ENCODE measurements at regions not wholly inside any gene's neighbourhood (a gene's known extent, or its start where the extent isn't known, plus 50 kb on each side); places are given as distances from the start of the nearest gene placed in this dataset.
A peak's percentile ranks its signal among the peaks of the same experiment; 100 is the strongest.

- Histone ChIP-seq H3K4me3 (ENCODE audit: low read length) (no peak overlapping the region), H3K27me3 (ENCODE audit: control insufficient read depth, insufficient read depth, low read length) (no peaks in the 10 kb centered on the region), H3K4me1 (ENCODE audit: control insufficient read depth, insufficient read depth, low read length) (no peaks in the 10 kb centered on the region), H3K9me3 (ENCODE audit: control insufficient read depth, insufficient read depth, low read length) (no peaks in the 10 kb centered on the region), H3K36me3 (ENCODE audit: control insufficient read depth, insufficient read depth, low read length) (no peaks in the 10 kb centered on the region), H3K27ac (ENCODE audit: low read length) (no peak overlapping the region)
- WGBS (ENCODE audit: insufficient coverage, insufficient read length): no CpG with 5 or more reads among the region's 2 CpGs
- DNase-seq (ENCODE audit: low read depth, low spot score): no peak
These were observed 187.2 kb downstream of the SHQ1 start for GRCh38 chr3:72661115-72661457.

- no peak for DNase-seq (ENCODE audit: low read depth, low spot score)
- Histone ChIP-seq H3K4me3 (ENCODE audit: low read length) (no peak overlapping the region), H3K27ac (ENCODE audit: low read length) (no peak overlapping the region), H3K4me1 (ENCODE audit: control insufficient read depth, insufficient read depth, low read length) (no peaks in the 10 kb centered on the region), H3K36me3 (ENCODE audit: control insufficient read depth, insufficient read depth, low read length) (no peaks in the 10 kb centered on the region), H3K9me3 (ENCODE audit: control insufficient read depth, insufficient read depth, low read length) (no peaks in the 10 kb centered on the region), H3K27me3 (ENCODE audit: control insufficient read depth, insufficient read depth, low read length) (no peaks in the 10 kb centered on the region)
- no CpG with 5 or more reads among the region's 5 CpGs for WGBS (ENCODE audit: insufficient coverage, insufficient read length)
These were observed 187.8 kb downstream of the SHQ1 start for GRCh38 chr3:72660270-72661114.

DNA sequence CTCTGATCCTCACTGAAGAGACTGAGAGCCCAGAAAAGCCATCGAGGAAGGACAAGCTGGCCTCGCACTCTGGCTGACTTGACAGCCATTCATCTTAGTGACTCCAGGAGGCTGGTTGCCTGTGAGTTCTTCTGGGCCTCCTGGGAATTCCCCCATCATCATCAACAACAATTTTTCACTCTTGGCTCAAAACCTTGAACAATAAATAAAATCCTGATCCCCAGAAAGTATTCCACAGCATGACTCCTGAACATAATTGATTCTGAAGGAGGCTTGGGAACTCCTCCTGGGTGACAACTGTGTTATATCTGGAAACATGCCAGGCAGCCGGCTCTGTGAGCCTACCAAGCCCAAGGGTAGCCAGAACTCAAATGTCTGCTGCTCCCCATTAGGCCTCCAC lies 188.6 kb downstream of the SHQ1 start:
- Histone ChIP-seq H3K27ac (ENCODE audit: low read length) (no peak overlapping the region), H3K36me3 (ENCODE audit: control insufficient read depth, insufficient read depth, low read length) (no peaks in the 10 kb centered on the region), H3K4me1 (ENCODE audit: control insufficient read depth, insufficient read depth, low read length) (no peaks in the 10 kb centered on the region), H3K27me3 (ENCODE audit: control insufficient read depth, insufficient read depth, low read length) (no peaks in the 10 kb centered on the region), H3K9me3 (ENCODE audit: control insufficient read depth, insufficient read depth, low read length) (no peaks in the 10 kb centered on the region), H3K4me3 (ENCODE audit: low read length) (no peak overlapping the region)
- DNase-seq (ENCODE audit: low read depth, low spot score): no peak
- no CpG with 5 or more reads among the region's 3 CpGs for WGBS (ENCODE audit: insufficient coverage, insufficient read length)

GRCh38 chr3:72659188-72659587 lies 189.1 kb downstream of the SHQ1 start:
- DNase-seq (ENCODE audit: low read depth, low spot score): no peak
- Histone ChIP-seq H3K27me3 (ENCODE audit: control insufficient read depth, insufficient read depth, low read length) (no peaks in the 10 kb centered on the region), H3K36me3 (ENCODE audit: control insufficient read depth, insufficient read depth, low read length) (no peaks in the 10 kb centered on the region), H3K4me3 (ENCODE audit: low read length) (no peak overlapping the region), H3K9me3 (ENCODE audit: control insufficient read depth, insufficient read depth, low read length) (no peaks in the 10 kb centered on the region), H3K4me1 (ENCODE audit: control insufficient read depth, insufficient read depth, low read length) (no peaks in the 10 kb centered on the region), H3K27ac (ENCODE audit: low read length) (no peak overlapping the region)
- no CpG with 5 or more reads among the region's 5 CpGs for WGBS (ENCODE audit: insufficient coverage, insufficient read length)

DNA sequence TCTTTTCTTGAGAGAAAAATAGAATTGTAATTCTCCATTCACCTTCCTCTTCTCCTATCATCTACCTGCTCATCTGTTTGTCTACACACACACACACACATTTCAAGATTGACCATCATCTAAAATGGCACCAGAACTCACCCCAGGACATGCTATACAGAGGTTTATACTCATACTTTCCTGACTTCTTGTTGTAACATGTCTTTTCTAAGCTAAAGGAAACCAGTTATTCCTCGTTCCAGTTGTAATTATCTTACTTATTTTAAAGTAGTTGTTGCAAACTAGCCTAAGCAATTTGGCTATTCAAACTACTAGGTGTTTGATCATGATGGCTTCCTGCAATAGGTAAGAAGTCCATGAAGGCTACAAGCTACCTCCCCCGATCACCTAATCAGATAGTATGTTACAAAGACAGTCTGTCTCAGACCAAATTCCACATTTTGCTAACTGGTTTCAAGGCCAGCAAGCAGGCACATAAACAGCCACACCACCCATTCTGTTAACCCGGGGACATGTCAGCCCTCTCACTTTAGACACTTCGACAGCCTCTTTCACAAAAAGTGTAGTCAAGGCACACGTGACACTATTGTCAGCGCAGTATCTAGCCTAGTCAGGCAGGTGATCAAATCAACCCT lies 189.7 kb downstream of the SHQ1 start:
- H3K4me3 ChIP-seq (ENCODE audit: low read length): no peak overlapping the region
- DNase-seq (ENCODE audit: low read depth, low spot score): no peak
- H3K9me3 ChIP-seq (ENCODE audit: control insufficient read depth, insufficient read depth, low read length): no peaks in the 10 kb centered on the region
- no peak overlapping the region for H3K27ac ChIP-seq (ENCODE audit: low read length)
- no peaks in the 10 kb centered on the region for H3K4me1 ChIP-seq (ENCODE audit: control insufficient read depth, insufficient read depth, low read length)
- no peaks in the 10 kb centered on the region for H3K27me3 ChIP-seq (ENCODE audit: control insufficient read depth, insufficient read depth, low read length)
- H3K36me3 ChIP-seq (ENCODE audit: control insufficient read depth, insufficient read depth, low read length): no peaks in the 10 kb centered on the region
- WGBS (ENCODE audit: insufficient coverage, insufficient read length): no CpG with 5 or more reads among the region's 6 CpGs

DNA sequence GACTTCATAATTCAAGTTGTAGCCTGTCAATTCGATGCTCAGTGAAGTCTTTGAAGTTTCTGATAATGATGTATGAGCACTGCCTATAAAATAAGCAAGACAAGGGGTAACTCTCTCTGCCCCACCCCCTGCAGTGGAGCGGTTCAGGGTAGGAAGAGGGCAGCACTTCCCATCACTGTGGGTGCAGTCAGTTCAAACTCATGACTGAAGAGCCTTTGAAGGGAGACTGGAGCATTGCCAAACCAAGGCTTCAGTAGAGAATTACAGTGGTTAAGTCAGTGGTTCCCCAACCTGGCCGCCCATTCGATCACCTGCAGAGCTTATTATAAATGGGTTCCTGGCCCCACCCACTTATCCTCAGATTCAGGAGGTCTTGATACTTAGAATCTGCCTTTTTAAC lies 190.6 kb downstream of the SHQ1 start:
- Histone ChIP-seq H3K9me3 (ENCODE audit: control insufficient read depth, insufficient read depth, low read length) (no peaks in the 10 kb centered on the region), H3K27ac (ENCODE audit: low read length) (no peak overlapping the region), H3K36me3 (ENCODE audit: control insufficient read depth, insufficient read depth, low read length) (no peaks in the 10 kb centered on the region), H3K4me1 (ENCODE audit: control insufficient read depth, insufficient read depth, low read length) (no peaks in the 10 kb centered on the region), H3K27me3 (ENCODE audit: control insufficient read depth, insufficient read depth, low read length) (no peaks in the 10 kb centered on the region), H3K4me3 (ENCODE audit: low read length) (no peak overlapping the region)
- WGBS (ENCODE audit: insufficient coverage, insufficient read length): no CpG with 5 or more reads among the region's 4 CpGs
- no peak for DNase-seq (ENCODE audit: low read depth, low spot score)

GRCh38 chr3:72655723-72656122 lies 192.5 kb downstream of the SHQ1 start:
- no peak overlapping the region for H3K27ac ChIP-seq (ENCODE audit: low read length)
- DNase-seq (ENCODE audit: low read depth, low spot score): no peak
- no peaks in the 10 kb centered on the region for H3K36me3 ChIP-seq (ENCODE audit: control insufficient read depth, insufficient read depth, low read length)
- no peak overlapping the region for H3K4me3 ChIP-seq (ENCODE audit: low read length)
- no peaks in the 10 kb centered on the region for H3K9me3 ChIP-seq (ENCODE audit: control insufficient read depth, insufficient read depth, low read length)
- no CpG with 5 or more reads among the region's 6 CpGs for WGBS (ENCODE audit: insufficient coverage, insufficient read length)
- H3K4me1 ChIP-seq (ENCODE audit: control insufficient read depth, insufficient read depth, low read length): no peaks in the 10 kb centered on the region
- H3K27me3 ChIP-seq (ENCODE audit: control insufficient read depth, insufficient read depth, low read length): no peaks in the 10 kb centered on the region

DNA sequence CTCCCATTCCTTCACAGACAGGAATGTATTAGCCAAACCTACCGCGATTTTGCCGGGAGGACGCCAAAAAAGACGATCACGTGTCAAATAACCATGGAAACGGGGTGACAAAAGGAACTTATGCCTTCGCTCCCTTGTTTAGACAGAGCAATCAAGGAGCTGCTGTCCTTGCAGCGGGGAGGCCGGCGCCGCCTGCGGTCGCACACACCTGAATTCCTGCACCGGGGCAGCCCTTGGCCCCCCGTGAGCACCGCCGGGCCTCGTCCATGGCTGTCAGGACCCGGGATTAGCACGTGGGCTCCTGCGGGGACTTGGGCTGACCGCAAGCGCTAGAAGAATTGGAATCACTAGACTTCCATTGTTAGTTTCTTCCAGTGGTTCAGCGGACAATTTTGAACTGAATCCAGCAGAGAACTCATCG lies 193.1 kb downstream of the SHQ1 start:
- peak; percentile 77 for DNase-seq (ENCODE audit: low read depth, low spot score)
- H3K27ac ChIP-seq (ENCODE audit: low read length): no peak overlapping the region
- no CpG with 5 or more reads among the region's 26 CpGs for WGBS (ENCODE audit: insufficient coverage, insufficient read length)
- H3K27me3 ChIP-seq (ENCODE audit: control insufficient read depth, insufficient read depth, low read length): no peaks in the 10 kb centered on the region
- no peaks in the 10 kb centered on the region for H3K9me3 ChIP-seq (ENCODE audit: control insufficient read depth, insufficient read depth, low read length)
- no peaks in the 10 kb centered on the region for H3K36me3 ChIP-seq (ENCODE audit: control insufficient read depth, insufficient read depth, low read length)
- H3K4me3 ChIP-seq (ENCODE audit: low read length): no peak overlapping the region
- H3K4me1 ChIP-seq (ENCODE audit: control insufficient read depth, insufficient read depth, low read length): no peaks in the 10 kb centered on the region

GRCh38 chr3:72652395-72652794 lies 195.8 kb downstream of the SHQ1 start:
- DNase-seq (ENCODE audit: low read depth, low spot score): no peak
- Histone ChIP-seq H3K4me1 (ENCODE audit: control insufficient read depth, insufficient read depth, low read length) (no peaks in the 10 kb centered on the region), H3K36me3 (ENCODE audit: control insufficient read depth, insufficient read depth, low read length) (no peaks in the 10 kb centered on the region), H3K27me3 (ENCODE audit: control insufficient read depth, insufficient read depth, low read length) (no peaks in the 10 kb centered on the region), H3K9me3 (ENCODE audit: control insufficient read depth, insufficient read depth, low read length) (no peaks in the 10 kb centered on the region), H3K27ac (ENCODE audit: low read length) (no peak overlapping the region), H3K4me3 (ENCODE audit: low read length) (no peak overlapping the region)
- no CpG with 5 or more reads among the region's 4 CpGs for WGBS (ENCODE audit: insufficient coverage, insufficient read length)

DNA sequence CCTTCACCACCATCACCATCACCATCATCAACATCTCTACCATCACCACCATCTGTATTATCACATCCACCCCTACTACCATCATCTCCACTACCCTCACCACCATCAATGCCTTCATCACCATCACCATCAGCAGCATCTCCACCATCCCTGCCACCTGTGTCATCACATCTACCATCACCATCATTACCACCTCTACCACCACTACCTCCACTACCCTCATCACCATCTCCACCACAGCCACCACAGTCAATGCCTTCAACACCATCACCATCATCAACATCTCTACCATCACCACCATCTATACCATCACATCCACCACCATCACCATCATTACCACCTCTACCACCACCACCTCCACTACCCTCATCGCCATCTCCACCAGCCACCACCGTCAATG lies 196.7 kb downstream of the SHQ1 start:
- Histone ChIP-seq H3K36me3 (ENCODE audit: control insufficient read depth, insufficient read depth, low read length) (no peaks in the 10 kb centered on the region), H3K9me3 (ENCODE audit: control insufficient read depth, insufficient read depth, low read length) (no peaks in the 10 kb centered on the region), H3K4me3 (ENCODE audit: low read length) (no peak overlapping the region), H3K27ac (ENCODE audit: low read length) (no peak overlapping the region), H3K4me1 (ENCODE audit: control insufficient read depth, insufficient read depth, low read length) (no peaks in the 10 kb centered on the region), H3K27me3 (ENCODE audit: control insufficient read depth, insufficient read depth, low read length) (no peaks in the 10 kb centered on the region)
- no peak for DNase-seq (ENCODE audit: low read depth, low spot score)
- no CpG with 5 or more reads among the region's 2 CpGs for WGBS (ENCODE audit: insufficient coverage, insufficient read length)

- H3K9me3 ChIP-seq (ENCODE audit: control insufficient read depth, insufficient read depth, low read length): no peaks in the 10 kb centered on the region
- no peak overlapping the region for H3K4me3 ChIP-seq (ENCODE audit: low read length)
- H3K27me3 ChIP-seq (ENCODE audit: control insufficient read depth, insufficient read depth, low read length): no peaks in the 10 kb centered on the region
- H3K36me3 ChIP-seq (ENCODE audit: control insufficient read depth, insufficient read depth, low read length): no peaks in the 10 kb centered on the region
- no CpG with 5 or more reads among the region's 2 CpGs for WGBS (ENCODE audit: insufficient coverage, insufficient read length)
- H3K27ac ChIP-seq (ENCODE audit: low read length): no peak overlapping the region
- H3K4me1 ChIP-seq (ENCODE audit: control insufficient read depth, insufficient read depth, low read length): no peaks in the 10 kb centered on the region
- no peak for DNase-seq (ENCODE audit: low read depth, low spot score)
These were observed 202.0 kb downstream of the SHQ1 start for GRCh38 chr3:72646263-72646662.

Data from iPS DF 6.9 (cell line).